Endodermal cell (in vitro differentiated cells): ENCODE measurements at regions not wholly inside any gene's neighbourhood (a gene's known extent, or its start where the extent isn't known, plus 50 kb on each side); places are given as distances from the start of the nearest gene placed in this dataset.
"Not testable (repeated sequence)": the region's sequence is repeated elsewhere in the genome, so short reads cannot be mapped to it uniquely, and the experiment has no call there.

Experiments used
- DNase-seq: peaks from one replicate; pipeline ENCODE4 v3.0.0-alpha.2; 2017
- H3K27ac ChIP-seq: 2 replicates; pipeline ENCODE4 v1.5.1; 2013; ENCODE audit warnings: mild to moderate bottlenecking, low read depth, low read length, moderate library complexity
- H3K27me3 ChIP-seq: 2 replicates; pipeline ENCODE4 v1.6.1; 2013; ENCODE audit warnings: mild to moderate bottlenecking, low read length, moderate library complexity; ENCODE audit not compliant: insufficient read depth, control insufficient read depth, poor library complexity, severe bottlenecking
- H3K36me3 ChIP-seq: 2 replicates; pipeline ENCODE4 v1.7.0; 2013; ENCODE audit warnings: mild to moderate bottlenecking, low read length, moderate library complexity; ENCODE audit not compliant: control insufficient read depth, insufficient read depth
- H3K4me1 ChIP-seq: one replicate; pipeline ENCODE4 v1.7.0; 2013; ENCODE audit warnings: low read length; ENCODE audit not compliant: control insufficient read depth, insufficient read depth
- H3K4me3 ChIP-seq: 2 replicates; pipeline ENCODE4 v1.5.1; 2013; ENCODE audit warnings: mild to moderate bottlenecking, low read length, moderate library complexity
- H3K9ac ChIP-seq: 2 replicates; pipeline ENCODE4 v1.6.1; 2013; ENCODE audit warnings: mild to moderate bottlenecking, low read length, moderate library complexity; ENCODE audit not compliant: poor library complexity, severe bottlenecking; ENCODE audit errors: extremely low read depth
- H3K9me3 ChIP-seq: 2 replicates; pipeline ENCODE4 v1.6.1; 2013; ENCODE audit warnings: mild to moderate bottlenecking, low read length, moderate library complexity; ENCODE audit not compliant: control insufficient read depth
- H3K27ac Mint-ChIP-seq: 2 replicates; pipeline ENCODE4 v1.8.0; 2020; ENCODE audit warnings: mixed read lengths
- H3K27me3 Mint-ChIP-seq: 2 replicates; pipeline ENCODE4 v1.8.0; 2021; ENCODE audit warnings: mild to moderate bottlenecking, mixed read lengths; ENCODE audit not compliant: insufficient read depth
- H3K36me3 Mint-ChIP-seq: 2 replicates; pipeline ENCODE4 v1.8.0; 2020; ENCODE audit warnings: low read depth, mixed read lengths
- H3K4me1 Mint-ChIP-seq: 2 replicates; pipeline ENCODE4 v1.8.0; 2020; ENCODE audit warnings: mixed read lengths
- H3K4me3 Mint-ChIP-seq: 2 replicates; pipeline ENCODE4 v1.8.0; 2020; ENCODE audit warnings: mild to moderate bottlenecking, moderate library complexity, mixed read lengths
- H3K9me3 Mint-ChIP-seq: 2 replicates; pipeline ENCODE4 v1.8.0; 2020; ENCODE audit warnings: mild to moderate bottlenecking, mixed read lengths
- WGBS, 2 experiments: methylation state at CpG; one replicate each; pipeline versions ENCODE4 v1.1.5 to v1.1.7; 2013; ENCODE audit warnings: missing lambda C conversion rate in 2 of 2, mixed read lengths in 1 of 2; ENCODE audit not compliant: insufficient coverage in 1 of 2, insufficient read length in 1 of 2; 5-methylcytosine and 5-hydroxymethylcytosine counted together

- WGBS, 2 experiments = 78% methylated on average over 2 of the region's 12 CpGs; no CpG with 5 or more reads in 1 of the 2 experiments
- not testable (repeated sequence) for H3K4me1 ChIP-seq, H3K9ac ChIP-seq, H3K4me1 Mint-ChIP-seq, H3K36me3 Mint-ChIP-seq, H3K9me3 ChIP-seq, H3K27me3 ChIP-seq, H3K27ac ChIP-seq, H3K27me3 Mint-ChIP-seq, H3K27ac Mint-ChIP-seq, DNase-seq, H3K4me3 ChIP-seq, H3K4me3 Mint-ChIP-seq, H3K9me3 Mint-ChIP-seq, H3K36me3 ChIP-seq
Observed at GRCh38 chr21:5066682-5067251, 5454.6 kb upstream of the TPTE start.

- not testable (repeated sequence) for H3K9me3 ChIP-seq, DNase-seq, H3K4me1 ChIP-seq, H3K4me3 ChIP-seq, H3K27ac Mint-ChIP-seq, H3K4me1 Mint-ChIP-seq, H3K36me3 Mint-ChIP-seq, H3K4me3 Mint-ChIP-seq, H3K27me3 Mint-ChIP-seq, H3K9ac ChIP-seq, H3K9me3 Mint-ChIP-seq, H3K27me3 ChIP-seq, H3K27ac ChIP-seq, H3K36me3 ChIP-seq
- no CpG with 5 or more reads among the region's 15 CpGs for WGBS, 2 experiments
Observed at GRCh38 chr21:5067326-5068048, 5453.9 kb upstream of the TPTE start.

- not testable (repeated sequence) for H3K9me3 Mint-ChIP-seq, H3K27ac ChIP-seq, H3K27ac Mint-ChIP-seq, H3K4me1 Mint-ChIP-seq, H3K36me3 ChIP-seq, H3K4me1 ChIP-seq, H3K36me3 Mint-ChIP-seq, H3K27me3 Mint-ChIP-seq, DNase-seq, H3K4me3 Mint-ChIP-seq, H3K9me3 ChIP-seq, H3K9ac ChIP-seq, H3K27me3 ChIP-seq, H3K4me3 ChIP-seq
- WGBS, 2 experiments = no CpG with 5 or more reads among the region's 5 CpGs
Observed at GRCh38 chr21:5068649-5069048, 5452.7 kb upstream of the TPTE start.

GRCh38 chr21:5071180-5071579 is 5450.2 kb upstream of the TPTE start:
- not testable (repeated sequence) for H3K9ac ChIP-seq, H3K9me3 Mint-ChIP-seq, H3K27ac ChIP-seq, H3K4me3 Mint-ChIP-seq, H3K27ac Mint-ChIP-seq, H3K4me3 ChIP-seq, H3K9me3 ChIP-seq, H3K27me3 Mint-ChIP-seq, DNase-seq, H3K4me1 Mint-ChIP-seq, H3K27me3 ChIP-seq, H3K36me3 ChIP-seq, H3K4me1 ChIP-seq, H3K36me3 Mint-ChIP-seq
- no CpG with 5 or more reads among the region's 2 CpGs for WGBS, 2 experiments

- H3K27ac ChIP-seq, H3K36me3 ChIP-seq, H3K9me3 Mint-ChIP-seq, H3K36me3 Mint-ChIP-seq, DNase-seq, H3K27me3 ChIP-seq, H3K27me3 Mint-ChIP-seq, H3K9me3 ChIP-seq, H3K4me3 ChIP-seq, H3K4me3 Mint-ChIP-seq, H3K4me1 ChIP-seq, H3K9ac ChIP-seq, H3K27ac Mint-ChIP-seq, H3K4me1 Mint-ChIP-seq: not testable (repeated sequence)
- WGBS, 2 experiments = no CpG with 5 or more reads among the region's 7 CpGs
Observed at GRCh38 chr21:5076854-5077253, 5444.5 kb upstream of the TPTE start.

- no CpG with 5 or more reads among the region's 8 CpGs for WGBS, 2 experiments
- not testable (repeated sequence) for H3K4me3 Mint-ChIP-seq, H3K4me3 ChIP-seq
Observed at GRCh38 chr21:5079361-5079760, 5442.0 kb upstream of the TPTE start.

GRCh38 chr21:5080015-5080414 is 5441.4 kb upstream of the TPTE start:
- H3K36me3 Mint-ChIP-seq, H3K27me3 Mint-ChIP-seq, H3K4me1 Mint-ChIP-seq: not testable (repeated sequence)

More at GRCh38 chr21:5079361-5079760, 5442.0 kb upstream of the TPTE start:
- H3K9me3 ChIP-seq, H3K27me3 Mint-ChIP-seq, H3K9me3 Mint-ChIP-seq, H3K27ac Mint-ChIP-seq, DNase-seq, H3K27ac ChIP-seq, H3K9ac ChIP-seq, H3K36me3 Mint-ChIP-seq, H3K4me1 ChIP-seq, H3K27me3 ChIP-seq, H3K4me1 Mint-ChIP-seq, H3K36me3 ChIP-seq: not testable (repeated sequence)

More at GRCh38 chr21:5080015-5080414, 5441.4 kb upstream of the TPTE start:
- H3K27ac Mint-ChIP-seq, H3K4me1 ChIP-seq, H3K9me3 Mint-ChIP-seq, H3K4me3 Mint-ChIP-seq, H3K27ac ChIP-seq, H3K9ac ChIP-seq, H3K27me3 ChIP-seq, DNase-seq, H3K36me3 ChIP-seq, H3K9me3 ChIP-seq, H3K4me3 ChIP-seq: not testable (repeated sequence)
- WGBS, 2 experiments = no CpG with 5 or more reads among the region's 5 CpGs
